GM19468 (cell line): ENCODE measurements at regions not wholly inside any gene's neighbourhood (a gene's known extent, or its start where the extent isn't known, plus 50 kb on each side); places are given as distances from the start of the nearest gene placed in this dataset.

Source experiments
- ATAC-seq: cut with Tn5 transposase; IDR thresholded peaks from one replicate; pipeline ENCODE4 v1.9.1; 2021; ENCODE audit warnings: mild to moderate bottlenecking, moderate library complexity, moderate number of reproducible peaks; ENCODE audit not compliant: unreplicated experiment; ENCODE audit errors: extremely low read depth

DNA sequence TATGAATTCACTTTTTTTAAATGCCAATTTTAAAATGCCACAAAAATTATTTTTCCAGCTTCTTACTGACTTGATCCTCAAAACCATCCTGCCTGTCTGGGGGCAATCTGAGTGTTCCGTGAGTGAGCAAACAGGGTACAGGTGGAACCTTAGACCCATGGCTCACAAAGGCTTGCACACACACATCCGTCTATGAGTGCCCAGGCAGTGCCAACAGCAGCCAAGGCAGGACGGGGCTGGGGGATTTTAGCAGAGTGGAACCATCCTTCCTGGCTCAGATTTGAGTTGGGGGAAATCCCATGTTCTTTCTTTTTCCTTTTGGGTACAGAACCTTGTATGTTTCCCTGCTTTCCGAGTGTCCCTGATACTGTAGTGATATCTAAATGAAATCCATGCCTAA is 377.7 kb upstream of the MGMT start:
- no peak for ATAC-seq

DNA sequence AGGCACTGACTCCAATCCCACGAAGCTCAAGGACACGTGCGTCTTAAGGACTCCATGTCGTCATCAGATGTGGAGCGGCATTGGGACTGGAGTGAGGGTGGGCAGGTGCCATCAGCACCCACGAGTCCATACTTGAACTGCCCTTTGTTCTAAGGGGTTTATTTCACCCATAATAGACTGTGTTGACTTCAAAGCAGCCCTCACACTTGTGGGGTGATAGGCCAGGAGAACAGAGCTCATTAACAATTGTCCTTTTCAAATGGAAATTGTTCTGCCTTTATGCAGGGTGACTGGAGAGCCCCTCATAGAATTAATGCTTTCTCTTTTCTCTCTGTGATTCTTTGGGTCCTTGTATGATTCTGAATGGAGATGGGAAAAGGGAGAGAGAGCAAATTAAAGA is 376.9 kb upstream of the MGMT start:
- no peak for ATAC-seq

DNA sequence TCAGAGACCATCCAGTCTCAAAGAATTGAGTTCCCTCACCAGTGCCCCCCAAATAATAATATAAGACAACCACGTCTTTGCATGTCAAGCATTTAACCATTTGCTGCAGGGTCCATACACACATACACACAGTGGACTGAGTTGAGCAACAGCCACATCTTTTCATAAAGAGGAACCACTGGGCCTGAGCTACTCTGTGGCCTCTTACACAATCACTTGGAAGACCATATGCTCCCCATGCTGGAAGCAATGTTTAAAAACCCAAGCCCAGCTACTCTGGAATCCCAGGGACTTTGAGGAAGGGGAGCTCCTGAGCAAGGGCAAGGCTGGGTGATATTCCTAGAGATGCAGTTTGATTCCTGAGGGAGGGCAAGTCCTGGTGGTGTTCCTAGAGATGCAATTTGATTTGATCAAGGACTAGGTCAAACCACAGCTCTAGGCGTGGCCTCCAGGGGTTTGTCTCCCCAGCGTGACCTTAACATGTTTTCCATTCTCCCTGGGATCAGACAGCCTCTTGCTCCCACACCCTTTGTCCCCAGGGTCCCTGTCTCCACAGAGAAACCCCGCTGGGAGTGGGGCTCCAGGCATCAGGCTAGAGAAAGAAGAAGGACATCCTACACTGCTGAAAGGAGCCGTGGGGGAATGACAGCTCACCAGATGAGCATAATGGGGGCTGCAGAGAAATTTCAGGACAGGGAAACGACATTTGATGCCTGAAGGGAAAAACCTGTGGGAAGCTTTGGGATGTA is 376.2 kb upstream of the MGMT start:
- ATAC-seq, result no peak

DNA sequence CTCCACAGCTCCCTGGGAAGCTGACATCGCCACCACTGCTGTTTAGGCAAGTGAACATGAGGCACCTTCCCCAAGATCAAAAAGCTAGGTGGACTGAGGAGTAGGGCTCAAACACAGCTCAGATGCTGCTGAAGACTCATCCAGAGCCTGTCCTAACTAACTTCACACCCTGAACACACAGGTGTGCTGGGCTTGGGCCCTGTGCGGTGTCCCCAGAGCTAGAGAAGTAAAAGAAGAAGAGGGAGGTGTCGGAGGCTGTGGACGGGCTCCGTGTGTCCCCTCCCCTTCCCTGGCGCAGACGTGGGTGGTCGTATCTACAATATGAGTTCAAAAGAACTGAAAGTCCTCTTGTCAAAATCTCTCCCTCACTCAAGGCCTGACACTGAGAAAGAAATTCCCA is 373.4 kb upstream of the MGMT start:
- ATAC-seq, result no peak

DNA sequence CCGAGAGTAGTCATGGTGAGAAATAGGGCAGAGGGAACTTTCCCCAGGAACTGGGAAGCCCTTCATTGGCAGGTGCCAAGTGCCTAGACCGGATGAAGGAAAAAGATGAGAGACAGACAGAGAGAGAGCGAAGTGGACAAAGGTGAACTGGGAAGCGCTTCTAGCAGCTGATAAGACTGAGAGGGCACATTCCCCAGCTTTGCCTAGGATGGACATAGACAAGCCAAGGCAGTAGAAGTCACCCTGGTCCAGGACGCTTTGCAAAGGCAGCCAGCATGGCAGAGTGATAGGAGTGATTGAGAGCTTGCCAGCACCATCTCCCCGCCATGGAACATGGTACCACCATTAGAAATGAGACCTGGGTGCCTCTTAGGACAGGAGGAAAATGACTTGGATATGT is 372.8 kb upstream of the MGMT start:
- no peak for ATAC-seq

DNA sequence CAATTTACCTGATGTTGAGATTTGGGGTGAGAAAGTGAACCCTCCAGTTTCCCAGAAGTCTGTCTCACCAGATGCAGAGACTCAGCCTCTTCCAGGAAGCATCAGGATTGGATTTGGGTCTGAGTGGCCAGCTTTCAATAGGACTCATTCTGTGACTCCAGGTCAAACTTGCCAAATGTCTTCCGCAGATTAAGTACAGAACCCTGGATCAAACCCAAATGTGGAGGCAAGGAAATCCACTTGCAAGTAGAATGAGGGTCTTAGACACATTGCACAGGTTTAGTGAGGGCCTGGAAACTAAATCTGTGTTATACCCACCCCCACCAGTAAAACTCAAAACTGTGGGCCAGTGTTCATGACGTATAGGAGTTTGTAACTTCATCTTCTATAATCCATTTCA is 372.2 kb upstream of the MGMT start:
- ATAC-seq, result no peak

DNA sequence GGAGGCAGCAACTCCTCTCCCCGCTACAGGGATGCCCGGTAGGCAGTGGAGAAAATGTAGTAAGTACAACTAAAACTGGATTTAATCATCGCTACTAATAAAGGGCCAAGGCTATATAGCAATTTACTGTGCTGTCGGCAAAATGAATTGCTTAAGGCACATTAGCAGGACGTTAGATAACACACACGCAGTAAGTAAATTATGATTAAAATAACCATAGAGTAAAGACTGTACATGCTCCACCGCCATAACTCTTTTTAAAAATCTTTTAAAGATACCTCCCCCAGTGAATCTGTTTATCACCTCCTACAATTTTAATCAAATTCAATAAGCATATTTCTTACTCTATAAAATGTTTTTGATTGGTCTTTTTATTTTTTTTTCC is 371.4 kb upstream of the MGMT start:
- no peak for ATAC-seq

DNA sequence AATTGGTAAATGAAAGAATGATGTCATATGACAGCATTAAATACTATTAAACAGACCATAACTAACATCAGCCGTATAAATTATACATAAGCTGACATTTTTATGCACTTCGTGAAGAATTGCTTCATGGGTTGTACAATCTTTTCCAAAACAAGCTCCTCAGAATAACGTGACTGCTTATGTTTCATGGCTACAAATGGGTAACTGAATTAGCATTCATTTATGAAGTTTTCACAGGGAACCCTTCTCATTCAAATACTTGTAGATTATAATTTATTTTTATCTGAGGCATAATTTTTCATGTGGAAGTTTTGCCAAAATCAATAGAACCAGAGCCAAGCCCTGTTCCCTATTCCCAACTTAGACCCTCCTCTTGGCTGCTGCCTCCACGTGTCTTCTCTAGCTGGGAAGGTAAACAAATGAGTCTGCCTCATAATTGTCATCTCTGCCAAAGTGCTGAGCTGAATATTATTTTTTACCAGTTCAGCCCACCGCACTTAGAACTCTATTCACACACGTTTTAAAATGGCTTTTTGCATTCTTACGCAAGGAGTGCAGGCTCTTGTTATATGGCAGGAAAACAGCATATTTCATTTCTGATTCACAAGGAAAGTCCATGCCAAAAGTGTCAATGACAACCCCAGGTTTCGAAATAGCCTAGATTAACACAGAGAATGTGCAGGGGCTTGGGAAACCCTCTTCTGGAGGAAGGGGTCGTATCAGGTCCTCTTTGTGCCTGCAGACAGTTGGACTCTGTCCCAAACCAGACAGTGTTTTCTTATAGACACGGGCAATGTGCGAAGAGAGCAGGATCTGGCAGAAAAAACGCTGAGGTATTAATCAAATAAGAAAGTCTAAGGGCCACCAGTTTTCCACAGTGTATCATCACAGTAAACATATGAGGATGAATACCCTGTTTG is 370.7 kb upstream of the MGMT start:
- ATAC-seq, result no peak

DNA sequence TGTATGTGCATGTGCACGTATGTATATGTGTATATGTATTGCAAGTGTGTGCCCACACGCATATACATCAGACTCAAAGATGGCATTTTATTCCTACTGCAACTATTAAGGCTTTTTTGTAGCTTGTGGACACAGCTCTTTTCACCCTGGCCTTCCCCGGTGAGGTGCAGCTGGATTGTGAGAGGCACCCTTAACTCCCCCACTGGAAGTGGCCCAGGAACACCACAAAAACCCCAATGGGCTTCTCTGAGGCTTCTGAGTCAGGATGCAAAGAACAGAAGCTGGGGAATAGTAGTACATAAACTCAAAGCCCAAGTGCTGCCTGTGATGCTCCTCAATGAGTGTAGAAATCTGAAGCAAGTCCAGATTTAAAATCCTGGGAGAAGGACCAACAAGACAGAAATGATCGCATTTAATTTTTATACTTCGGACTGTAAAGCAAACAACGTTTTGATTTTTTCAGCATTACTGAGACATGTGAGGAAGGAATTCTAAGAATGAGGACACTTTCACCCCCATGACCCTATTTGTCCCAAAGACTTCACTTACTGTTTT is 369.2 kb upstream of the MGMT start:
- no peak for ATAC-seq

DNA sequence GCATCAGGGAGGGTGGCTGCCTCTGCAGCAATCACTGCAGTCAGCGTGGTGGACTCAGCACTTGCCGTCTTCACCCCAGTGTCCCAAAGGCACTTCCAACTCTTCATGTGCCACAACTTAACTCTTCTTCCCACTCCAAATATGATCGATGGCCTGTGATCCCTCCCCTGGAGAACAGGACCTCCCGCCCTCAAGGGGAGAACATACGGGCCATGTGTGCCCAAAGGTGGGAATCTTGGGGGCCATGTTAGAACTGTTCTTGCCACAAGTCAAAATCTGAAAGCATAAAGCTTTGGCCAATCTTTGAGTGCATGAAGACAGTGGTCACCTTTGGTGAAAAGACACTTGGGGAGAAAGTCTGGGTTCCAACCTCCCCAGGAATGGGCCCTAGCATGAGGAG is 368.5 kb upstream of the MGMT start:
- ATAC-seq, result no peak

DNA sequence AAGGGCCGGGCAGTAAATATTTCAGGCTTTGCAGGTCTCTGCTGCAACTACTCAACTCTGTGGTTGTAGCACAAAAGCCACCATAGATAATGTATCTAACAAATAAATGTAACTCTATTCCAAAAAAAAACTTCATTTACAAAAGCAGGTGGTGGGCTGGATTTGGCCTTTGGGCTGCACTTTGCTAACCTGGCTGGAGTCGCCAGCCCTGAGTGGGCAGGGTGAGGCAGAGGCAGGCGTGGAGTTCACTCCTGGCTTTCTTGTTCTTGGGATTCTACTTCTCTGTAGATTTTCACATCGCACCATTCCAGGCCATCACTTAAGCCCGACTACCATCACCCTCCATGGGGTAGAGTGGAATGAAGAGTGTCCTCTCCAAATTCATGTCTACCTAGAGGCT is 367.6 kb upstream of the MGMT start:
- no peak for ATAC-seq

DNA sequence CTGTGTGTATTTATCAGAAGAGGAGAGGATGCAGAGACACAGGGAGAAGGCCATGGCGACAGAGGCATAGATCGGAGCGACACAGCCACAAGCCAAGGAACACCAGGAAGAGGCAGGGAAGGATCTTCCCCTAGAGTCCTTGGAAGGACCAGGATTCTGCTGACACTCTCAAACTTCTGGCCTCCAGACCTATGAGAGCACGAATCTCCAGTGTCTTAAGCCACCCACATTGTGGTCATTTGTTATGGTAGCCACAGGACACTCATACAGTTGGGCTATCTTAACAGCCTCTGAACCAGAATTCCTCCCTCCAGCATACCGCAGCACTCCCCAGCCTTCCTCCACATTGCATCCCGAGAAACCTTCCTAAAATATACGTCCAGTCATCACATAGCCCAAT is 367.0 kb upstream of the MGMT start:
- no peak for ATAC-seq

DNA sequence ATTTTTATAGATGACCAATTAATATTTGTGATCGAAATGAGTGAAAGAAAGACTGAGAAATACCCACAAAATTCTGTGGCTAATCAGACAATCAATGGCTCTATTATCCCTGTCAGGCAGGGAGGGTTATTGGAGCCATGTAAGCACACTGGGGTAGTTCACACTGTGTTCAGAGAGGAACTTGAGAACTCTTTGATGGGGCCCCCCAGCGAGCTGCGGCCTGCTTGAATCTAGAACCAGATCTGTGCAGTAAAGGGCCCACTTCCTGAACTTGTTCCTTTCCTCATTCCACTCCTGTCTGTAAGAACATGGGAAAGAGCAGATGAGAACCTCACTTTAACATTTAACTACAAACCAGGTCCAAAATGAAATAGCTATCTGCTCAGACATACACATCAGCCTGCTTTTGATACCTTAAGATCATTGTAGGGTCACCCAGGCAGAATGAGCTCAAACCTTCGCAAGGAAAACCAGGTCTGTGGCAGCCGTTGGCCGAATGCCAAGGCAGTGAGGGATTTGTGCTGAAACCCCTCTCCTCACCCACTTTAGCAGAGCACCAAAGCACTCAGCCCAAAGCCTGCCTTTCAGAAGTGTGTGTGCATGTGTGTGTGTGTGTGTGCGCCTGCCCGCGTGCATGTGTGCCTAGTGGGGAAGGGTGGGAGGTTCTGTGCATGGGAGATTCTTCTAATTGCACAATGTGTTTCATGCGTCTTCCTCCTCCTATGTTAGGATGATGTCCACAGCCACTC is 365.6 kb upstream of the MGMT start:
- no peak for ATAC-seq

DNA sequence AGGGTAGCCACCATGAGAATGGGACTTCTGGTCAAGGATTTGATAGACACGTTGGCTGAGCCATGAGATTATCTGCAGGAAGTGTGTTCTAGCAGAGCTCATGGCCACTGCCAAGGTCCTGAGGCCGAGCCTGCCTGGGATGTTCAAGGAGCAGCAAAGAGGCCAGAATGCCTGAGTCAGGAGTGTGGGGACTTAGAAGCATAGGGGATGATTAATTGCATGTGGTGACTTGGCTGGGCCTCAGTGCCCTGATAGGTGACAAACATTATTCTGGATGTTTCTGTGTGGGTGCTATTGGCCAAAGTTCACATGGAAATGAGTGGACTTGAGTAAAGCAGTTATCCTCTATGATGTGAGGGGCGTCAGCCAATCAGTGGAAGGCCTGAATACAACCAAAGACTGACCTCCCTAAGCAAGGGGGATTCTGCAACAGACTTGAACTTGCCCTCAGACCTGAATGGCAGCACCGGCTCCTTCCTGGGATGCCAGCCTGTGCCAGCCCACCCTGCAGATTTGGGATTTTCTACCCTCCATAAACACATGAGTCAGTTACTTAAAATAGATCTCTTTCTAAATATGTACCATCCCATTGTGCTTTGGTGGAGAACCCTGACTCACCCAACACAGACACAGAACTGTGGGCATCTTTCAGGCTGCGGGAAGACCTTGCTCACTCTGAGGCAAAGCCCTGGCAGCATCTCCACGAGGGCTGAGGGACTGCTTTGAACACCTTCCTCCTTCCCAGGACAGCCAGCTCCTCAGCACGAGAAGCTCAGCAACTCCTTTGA is 363.9 kb upstream of the MGMT start:
- ATAC-seq, result no peak

DNA sequence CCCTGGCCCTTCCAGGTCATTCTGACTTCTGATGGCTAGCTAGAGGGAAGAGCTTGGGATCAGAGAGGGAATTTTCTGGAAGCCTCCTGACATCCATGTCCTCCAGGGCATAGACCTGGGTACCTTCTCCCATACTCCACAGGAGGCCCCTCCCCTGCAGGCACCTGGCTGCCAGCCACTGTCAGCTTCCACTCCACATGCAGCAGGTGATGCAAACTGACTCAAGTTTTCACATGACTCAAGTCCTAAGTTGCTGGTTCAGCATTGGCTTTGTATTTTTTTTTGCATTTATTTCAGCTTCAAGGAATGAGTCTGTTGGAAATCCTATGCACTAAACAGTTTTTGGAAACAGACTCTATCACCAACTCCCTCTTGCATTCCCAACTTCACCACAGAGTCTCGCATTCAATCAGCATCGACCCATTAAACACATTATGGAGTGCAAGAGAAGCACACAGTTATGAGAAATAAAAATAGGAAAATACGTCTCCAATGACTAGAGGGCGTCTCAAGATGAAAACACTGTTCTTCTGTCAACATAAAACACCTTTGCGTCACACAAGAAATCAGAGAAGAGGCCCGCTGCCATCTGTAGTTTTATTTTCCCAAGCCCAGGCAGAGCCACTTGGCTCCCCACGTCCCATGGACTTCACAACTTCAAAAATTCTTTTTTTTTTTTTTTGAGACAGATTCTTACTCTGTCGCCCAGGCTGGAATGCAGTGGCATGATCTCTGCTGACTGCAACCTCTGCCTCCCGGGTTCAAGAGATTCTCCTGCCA is 362.6 kb upstream of the MGMT start:
- ATAC-seq, result no peak

DNA sequence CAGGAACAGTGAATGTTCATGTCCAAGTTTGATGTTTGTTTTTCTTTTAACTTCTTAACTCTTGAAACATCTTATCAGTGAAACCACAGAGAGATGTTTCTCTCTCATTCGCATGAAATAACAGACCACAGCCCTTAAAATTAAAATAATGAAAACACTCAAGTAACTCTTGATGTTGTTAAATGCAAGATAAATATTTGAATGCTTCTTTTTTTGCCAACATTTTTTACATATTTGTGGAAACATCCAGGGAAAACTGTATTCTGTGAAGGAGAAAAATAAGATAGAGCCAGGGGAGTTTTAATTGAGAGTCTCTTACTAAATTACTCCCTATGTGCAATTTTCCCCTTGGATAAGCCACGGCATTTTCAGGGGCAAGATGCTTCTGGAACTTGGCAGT is 361.8 kb upstream of the MGMT start:
- no peak for ATAC-seq

DNA sequence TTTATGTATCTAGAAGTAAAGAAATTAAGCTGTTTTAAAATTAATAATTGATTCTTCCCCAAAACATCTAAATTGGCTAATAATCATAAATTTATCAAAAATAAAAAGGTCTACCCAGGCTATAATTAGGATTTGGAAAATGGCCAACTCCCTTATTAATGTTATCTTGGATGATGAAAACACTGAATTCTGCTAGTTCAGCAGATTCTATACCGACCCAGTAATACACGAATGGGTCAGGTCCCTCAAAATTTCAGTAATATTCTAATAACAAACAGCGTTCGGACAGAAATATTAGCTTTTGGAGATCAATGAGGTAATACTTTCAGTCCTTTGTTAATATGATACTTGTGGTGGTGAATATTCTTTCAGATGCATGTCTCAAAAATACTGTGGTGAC is 360.7 kb upstream of the MGMT start:
- ATAC-seq, result no peak

DNA sequence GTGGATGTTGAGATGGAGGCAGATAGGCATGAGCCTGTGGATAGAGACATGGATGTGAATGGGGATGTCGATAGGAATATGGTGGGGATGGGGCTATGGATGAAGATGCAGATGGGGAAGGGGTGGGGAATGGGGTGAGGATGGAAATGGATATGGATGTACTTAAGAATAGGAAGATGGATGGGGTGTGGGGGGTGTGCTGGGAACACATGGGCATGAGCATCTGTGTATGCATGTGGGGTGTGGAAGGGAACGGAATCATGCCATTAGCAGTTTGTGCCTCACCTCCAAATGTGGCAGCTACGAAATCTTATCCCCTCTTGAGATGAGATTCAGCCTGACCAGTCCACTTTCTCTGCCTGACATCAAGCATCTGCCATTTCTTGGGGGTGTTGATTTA is 359.5 kb upstream of the MGMT start:
- no peak for ATAC-seq

DNA sequence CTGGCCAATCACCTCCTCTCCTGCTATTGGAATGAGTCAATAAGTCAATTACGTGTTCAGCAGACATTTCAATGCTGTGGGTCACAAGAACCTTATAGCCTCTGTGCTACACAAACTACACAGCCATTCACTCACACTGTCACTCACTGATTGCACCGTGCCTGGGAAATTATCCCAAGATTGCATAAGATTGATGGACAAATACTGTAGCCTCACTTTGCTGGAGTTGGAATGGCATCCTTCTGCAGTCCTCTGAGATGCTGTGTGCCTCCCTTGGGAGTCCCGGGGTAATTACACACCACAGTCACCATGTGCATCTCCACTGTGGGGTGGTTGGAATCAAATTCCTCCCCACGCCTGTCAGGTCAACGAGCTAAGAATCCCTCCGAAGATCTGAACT is 358.7 kb upstream of the MGMT start:
- ATAC-seq, result no peak
